ENCODE measurements at regions not wholly inside any gene's neighbourhood (a gene's known extent, or its start where the extent isn't known, plus 50 kb on each side); places are given as distances from the start of the nearest gene placed in this dataset.

- H3K9me3 Mint-ChIP-seq: no peaks in the 10 kb centered on the region
- H3K4me1 Mint-ChIP-seq: no peaks in the 10 kb centered on the region
- H3K4me3 Mint-ChIP-seq: no peak overlapping the region
- no peaks in the 10 kb centered on the region for H3K36me3 Mint-ChIP-seq (ENCODE audit: low read depth)
- DNase-seq (ENCODE audit: low read depth, low spot score): no peak
- no peaks in the 10 kb centered on the region for H3K27me3 Mint-ChIP-seq (ENCODE audit: low read depth)
- no peak for TF ChIP-seq CTCF (conservative IDR thresholded peaks at IDR 0.05)
- no peak overlapping the region for H3K27ac Mint-ChIP-seq (ENCODE audit: unreplicated experiment)
Measured at GRCh38 chr17:31588034-31588433, 196.6 kb downstream of the RAB11FIP4 start.
